HG03025 (cell line): ENCODE measurements at regions not wholly inside any gene's neighbourhood (a gene's known extent, or its start where the extent isn't known, plus 50 kb on each side); places are given as distances from the start of the nearest gene placed in this dataset.

Source experiments
- ATAC-seq: cut with Tn5 transposase; IDR thresholded peaks from one replicate; pipeline ENCODE4 v1.9.1; 2021; ENCODE audit warnings: mild to moderate bottlenecking, moderate library complexity; ENCODE audit not compliant: unreplicated experiment, low FRiP score

DNA sequence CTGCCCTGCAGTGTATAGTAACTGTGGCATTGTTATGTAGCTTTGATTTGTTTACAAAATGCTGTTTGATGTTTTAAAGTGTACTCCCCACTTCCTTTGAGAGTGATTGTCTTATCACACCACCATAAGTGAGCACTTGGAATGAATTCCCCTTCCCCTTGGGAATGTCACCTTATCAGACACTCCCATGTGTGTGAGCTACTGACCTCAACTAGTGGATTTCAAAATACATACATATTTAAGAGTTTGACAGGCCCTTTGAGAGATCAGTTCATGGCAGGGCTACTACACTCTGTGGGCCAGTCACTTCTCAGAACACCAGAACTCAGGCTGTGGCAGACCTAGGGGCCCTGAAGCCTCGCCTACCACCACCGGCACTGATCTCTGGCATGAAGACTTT, 547.6 kb downstream of the NR2F2 start:
- ATAC-seq: no peak

DNA sequence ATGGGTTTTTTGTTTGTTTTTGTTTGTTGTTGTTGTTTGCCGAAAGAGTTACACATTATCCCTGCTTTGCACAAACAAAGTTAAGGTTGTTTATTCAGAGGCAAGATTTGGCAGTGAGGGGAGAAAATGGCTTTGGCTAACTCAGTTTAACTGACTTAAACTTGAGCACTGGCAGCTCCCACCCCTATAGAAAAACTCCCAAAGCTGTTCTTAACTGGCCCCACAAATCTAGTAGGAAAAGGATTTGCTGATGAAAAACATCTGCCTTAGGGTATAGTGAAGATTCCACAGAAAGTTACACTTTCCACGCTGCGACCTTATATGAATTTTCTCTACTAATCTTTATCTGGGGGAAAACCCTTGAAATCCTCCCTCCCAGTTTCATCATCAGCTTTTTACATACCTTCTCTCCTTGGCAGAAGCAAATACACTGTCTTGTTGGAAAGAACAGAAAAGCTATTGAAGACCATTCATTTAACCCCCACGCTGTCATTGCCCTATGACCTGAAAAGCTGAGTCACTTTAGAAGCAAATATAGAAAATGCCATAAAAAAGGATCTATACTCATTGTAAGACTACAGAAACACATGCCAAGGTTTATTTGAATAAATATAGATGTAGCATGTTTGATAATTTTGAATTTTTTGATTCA, 551.7 kb downstream of the NR2F2 start:
- no peak for ATAC-seq

DNA sequence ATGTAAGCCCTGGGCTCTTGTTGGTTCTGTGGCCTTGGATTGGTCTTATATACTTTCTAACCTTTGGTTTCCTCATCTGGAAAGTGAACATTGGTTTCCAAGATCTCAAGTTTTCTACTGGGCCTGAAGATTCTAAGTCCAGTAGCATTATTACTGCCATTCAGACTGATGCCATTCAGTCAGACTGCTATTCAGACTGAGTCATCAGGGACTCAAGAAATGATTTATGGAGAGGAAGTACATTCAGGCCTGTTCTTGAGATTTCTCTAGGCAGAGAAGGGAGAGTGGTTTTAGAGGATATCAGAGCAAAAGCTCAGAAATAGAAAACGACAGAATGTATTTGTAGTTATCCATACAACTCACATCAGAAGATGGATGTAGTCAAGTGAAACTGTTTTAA, 557.2 kb downstream of the NR2F2 start:
- ATAC-seq: no peak

DNA sequence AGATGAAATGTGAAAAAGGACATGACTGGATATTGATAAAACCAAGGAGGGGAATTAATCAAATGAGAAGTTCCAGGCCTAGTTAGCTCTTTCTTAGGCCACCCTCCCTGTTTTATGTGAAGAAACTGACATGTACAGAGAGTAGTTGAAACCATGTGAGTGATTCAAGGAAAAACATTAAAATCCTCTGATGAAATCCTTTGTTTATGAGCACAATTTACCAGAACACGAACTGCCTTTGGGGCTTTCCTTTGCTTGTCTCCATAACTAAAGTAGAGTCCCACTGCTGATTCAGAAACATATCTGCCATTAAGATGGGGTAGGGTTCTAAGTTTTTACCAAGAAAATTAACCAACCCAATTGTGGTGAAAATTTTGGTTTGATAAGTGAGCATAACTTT, 558.3 kb downstream of the NR2F2 start:
- no peak for ATAC-seq

DNA sequence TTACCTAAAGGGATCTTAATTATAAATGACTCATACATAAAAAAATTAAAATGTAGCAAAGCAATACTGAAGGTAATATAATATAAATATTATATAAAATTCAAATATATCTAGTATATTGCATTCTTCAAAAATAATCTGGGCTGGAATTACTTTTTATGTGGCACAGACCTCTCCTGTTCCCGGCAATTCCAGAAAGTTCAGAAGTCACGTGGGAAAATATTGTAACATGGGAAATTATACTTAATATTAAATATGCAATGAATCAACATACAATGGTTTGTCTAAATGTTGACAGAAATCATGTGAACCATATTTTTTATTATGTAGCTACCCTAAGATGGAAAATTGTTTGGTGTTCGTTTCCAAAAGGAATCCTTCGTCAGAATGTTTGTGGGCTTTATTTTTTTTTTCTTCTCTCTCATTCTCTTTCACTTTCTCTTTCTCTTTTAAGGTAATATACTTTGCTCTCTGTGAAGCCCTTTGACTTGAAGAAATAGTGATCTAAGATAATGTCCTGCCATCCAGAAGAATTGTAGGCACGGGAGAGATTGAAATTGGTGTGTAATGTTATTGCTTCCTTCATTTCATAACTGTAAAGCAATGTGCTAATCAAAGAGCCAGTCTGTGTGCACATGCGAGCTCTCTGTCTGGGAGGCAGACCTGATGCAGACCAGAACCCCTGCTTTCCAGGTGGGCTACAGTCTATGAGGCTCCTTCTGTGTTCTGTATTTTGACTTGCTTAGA, 559.4 kb downstream of the NR2F2 start:
- ATAC-seq: no peak

DNA sequence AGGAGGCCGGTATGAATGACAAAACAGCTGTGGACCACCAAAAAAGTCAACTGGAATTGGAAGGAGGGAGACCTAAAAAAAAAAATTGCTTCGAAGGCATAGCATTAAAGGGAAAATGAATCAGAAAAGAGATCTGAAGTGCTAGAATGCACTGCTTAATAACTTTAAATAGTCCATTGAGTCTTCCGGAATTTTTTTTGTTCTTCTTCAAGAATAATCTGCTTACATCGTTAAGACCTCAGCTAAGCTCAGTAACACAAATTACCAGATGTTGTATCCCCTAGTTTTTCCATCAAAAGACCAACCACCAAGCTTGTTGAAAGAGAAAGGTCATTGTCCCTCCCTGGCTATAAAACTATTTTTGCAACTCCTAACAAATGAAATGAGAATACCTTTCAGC, 560.5 kb downstream of the NR2F2 start:
- no peak for ATAC-seq

DNA sequence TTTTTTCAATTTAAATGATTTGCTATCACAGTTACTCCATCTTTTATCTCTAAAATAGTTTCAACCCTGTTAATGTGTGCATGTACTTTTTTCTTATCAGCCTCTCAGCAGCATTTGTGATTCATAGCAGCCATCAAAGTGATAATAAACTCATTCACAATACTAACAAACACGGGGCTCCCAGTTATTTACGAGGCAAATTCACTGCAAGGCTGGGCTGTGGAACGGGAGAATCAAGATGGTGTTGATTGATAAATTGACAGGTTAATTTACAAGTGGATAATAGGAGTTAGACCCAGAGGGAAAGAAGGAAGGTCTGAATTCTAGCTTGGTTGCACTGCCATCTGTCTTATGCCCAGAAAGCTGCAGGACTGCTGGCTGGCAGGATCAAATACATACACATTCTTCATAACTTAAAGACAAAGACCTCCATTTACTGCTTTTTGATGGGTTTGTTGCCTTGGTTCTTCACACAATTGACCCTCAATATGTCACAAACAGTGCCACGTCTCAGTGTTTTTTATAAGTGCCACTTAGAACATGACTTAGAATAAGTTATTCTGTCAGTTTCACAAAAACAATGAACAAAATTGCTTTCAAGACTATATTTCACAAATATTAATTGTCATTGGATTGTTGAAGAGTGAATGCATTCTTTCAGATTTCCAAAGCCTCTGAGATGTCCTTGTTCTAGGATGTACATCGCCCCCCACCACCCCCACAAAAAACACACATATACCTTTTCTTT, 562.8 kb downstream of the NR2F2 start:
- ATAC-seq: no peak

DNA sequence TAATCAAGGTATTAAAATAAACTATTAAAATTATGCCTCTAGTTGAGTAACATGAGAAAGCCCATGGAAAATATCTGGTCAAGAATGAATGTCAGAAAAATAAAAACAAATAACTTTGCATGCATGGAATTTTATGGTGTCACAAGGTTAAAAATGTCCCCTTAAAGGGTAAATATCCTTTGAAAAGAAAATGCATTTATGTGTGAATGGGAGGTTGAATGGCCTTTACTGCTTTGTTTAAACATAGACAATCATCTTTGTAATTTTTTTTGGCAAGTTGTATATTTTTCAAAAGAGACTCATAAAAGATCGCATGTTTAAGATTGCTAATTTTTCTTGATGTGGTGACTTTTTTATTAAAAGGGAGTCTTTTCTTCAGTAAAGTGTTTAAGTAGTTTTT, 564.2 kb downstream of the NR2F2 start:
- ATAC-seq: no peak

DNA sequence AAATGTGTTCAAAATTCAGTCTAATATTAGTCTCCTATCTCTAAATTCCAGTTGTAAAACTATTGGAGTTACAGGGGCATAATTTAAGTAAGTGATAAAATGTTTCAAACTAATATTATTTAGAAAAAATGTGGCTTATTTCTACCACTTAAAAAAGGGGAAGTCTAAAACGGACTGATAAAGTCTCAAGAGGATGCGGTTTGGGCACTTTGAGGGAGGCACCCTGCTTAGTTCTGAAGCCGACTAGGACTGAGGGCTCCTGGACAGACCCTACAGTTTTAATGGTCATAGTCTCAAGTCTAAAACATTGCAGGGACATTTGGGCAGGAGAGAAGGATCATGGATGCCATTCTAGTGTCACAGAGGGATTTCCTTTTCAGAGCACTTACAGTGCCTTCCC, 566.3 kb downstream of the NR2F2 start:
- no peak for ATAC-seq

DNA sequence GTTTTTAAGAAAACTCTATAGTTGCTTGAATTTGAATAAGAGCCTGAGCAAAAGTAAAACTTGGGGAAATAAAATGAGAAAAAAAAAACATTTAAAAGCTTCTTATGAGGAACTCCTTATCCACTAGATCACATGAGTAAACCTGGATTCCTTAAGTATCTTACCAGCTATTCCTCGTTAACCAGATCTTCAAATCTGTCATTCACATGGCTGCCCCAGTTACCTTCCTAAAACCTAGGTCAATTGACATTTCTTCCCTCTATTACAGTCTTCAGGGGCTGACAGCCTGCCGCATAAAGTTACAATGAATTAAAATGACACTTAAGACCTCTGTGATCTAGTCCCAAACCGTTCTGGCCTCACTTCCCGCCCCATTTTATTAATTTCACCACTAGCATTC, 583.6 kb downstream of the NR2F2 start:
- no peak for ATAC-seq

DNA sequence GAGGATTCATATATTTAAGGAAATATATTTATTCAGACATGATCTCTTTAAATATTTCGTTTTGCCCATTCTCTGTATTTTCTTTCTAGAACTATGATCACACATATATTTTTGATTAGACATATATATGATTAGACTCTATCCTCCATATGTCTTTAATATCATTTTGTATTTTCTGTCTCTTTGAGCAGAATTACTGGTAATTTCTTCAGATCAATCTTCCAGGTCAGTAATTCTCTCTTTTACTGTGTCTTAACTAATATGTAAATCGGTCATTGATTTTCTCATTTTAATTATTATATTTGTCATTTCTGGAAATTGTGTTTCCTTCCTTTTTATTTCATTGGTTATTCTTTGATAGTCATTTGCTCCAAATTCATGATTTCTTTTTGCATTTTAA, 586.2 kb downstream of the NR2F2 start:
- ATAC-seq: no peak

DNA sequence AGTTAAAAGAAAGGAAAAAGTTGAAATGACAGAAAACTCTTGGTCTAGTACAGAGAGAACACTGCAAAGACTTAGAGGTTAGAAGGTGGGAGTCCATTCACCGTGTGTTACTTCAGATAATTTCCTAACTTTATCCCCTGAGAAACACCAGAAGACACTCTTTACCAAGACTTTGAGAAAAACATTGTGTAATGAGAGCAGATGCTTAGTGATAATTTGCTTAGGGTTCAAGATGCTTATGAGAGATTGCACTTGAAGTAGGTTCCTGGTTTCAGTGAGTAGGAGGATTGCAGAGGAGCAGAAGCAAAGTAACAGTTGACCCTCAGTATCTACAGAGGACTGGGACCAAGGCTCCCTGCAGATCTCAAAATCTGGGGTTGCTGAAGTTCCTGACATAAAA, 594.1 kb downstream of the NR2F2 start:
- no peak for ATAC-seq

DNA sequence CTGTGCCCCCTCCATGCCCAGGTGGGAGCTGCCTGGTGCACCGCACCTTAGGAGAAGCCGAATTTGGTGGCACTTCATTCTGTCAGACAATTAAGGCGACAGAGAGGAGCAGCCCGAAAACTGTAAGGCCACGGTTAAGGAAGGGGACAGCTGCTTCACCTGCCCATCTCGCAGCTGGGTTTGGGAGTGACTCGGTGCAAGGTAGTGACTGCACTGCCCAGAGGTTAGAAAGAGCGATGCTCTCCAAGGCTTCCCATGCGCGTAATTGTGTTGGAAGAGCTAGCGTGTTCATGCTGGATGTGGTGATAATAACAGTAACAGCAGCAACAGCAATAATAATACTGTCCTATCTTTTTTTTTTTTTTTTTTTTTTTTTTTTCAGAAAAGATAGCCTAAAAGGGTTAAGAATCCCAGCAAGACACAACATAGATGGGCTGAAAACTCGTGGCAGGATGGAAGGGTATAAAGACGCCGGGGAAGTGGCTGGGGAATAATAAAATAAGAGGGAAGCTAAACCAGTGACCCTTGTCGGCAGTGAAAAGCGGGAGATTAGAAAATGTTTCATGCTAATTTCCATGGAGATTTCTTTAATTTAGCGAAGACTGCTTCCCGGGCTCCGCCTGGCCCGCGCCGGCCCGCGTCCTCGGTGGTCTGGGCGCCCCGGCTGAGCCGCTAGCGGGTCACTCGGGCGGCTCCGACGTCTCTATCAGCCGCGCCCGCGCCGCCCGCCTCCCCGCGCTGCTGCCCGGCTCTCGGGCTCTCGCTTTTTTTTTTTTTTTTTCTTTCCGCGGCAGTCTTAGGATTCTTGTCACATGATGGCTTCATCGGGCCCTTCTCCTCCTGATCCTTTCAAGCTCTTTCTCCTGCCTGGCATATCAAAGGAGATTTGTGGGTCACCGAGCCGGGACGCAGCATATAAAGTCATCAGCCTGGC, 617.1 kb downstream of the NR2F2 start:
- ATAC-seq: no peak

DNA sequence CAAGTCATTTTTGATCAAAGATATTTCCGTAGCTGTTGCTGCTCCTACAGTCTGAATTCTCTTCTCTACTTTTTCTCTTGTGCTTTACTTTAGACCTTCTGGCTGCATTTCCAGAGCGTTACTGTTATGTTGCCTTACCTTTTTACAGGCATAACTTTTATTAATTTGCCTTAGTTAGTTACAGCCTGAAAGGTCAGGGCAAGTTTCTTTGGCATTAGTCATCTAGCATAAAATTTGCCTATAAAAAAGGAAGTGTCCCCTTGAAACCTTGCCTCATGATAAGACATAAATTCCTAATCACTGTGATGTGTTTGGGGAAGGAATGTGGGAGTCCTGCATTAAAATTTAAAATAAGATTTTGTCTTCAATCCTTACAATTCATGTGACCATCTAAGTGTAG, 618.5 kb downstream of the NR2F2 start:
- no peak for ATAC-seq

DNA sequence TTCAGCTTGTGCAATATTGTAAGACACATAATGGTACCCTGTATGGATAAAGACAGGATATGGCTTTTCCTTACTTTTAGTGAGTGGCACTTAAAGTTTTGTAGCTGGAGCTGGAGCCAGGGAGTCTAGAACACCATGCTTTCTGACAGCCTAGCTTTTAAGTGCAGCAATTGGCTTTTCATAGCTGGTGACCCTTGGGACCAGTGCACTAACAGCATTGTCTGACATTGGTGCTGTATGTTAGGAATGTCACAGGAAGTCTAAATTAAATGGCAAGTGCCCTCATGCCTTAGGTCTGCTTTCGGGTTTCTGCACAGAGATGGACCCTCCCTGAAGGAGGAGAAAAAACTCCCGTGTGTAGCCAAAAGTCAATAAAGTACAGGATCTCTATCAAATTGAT, 628.2 kb downstream of the NR2F2 start:
- no peak for ATAC-seq

DNA sequence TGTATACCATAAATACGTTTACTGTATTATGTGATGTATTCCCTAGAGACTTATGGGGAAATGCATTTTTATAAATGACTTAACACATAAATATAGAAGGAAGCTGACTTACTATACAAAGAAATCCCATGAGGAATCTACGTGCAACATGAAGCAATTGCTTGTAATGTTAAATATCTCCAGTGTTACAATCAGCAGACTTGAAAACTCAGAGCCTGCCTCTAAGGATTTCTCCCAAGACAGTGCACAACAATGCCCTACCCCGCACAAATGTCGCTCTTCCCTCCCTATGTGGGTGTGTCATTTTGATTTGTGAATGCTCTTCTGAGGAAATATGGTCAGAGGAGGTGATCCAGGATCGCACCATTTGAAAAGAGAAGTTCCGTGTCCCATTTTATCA, 629.0 kb downstream of the NR2F2 start:
- no peak for ATAC-seq

DNA sequence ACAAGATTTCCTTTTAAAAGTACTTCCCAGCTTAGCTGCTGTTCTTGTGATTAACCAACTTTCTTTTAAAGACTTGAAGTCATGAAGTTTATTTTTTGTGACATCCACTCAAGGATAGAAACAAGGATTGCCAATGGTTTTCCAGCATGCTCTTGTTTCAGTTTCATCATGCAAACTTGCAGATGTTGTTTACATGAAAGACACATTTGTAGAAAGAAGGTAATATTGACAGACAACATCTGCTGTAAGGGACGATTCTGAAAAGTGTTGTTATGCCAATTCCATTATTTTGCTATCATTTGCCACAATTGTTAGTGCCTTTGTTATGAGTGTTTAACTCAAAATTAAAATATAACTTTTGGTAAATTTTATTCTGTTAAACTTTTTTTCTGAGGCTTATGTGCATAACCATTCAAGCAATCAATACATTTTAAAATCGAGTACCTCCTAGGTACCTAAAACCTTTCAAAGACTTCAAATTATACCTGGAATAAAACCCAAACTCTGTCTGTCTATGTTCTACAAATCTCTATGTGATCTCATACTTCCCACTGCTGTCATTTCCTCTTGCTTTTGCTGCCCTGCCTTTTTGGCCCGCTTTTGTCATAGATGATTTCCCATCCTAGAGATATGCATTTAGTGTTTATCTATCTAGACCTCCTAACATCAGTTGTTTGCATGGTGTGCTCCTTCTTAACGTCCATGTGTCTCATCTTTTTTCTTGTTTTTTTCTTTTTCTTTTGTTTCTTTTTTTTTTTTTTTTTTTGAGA, 630.4 kb downstream of the NR2F2 start:
- no peak for ATAC-seq

DNA sequence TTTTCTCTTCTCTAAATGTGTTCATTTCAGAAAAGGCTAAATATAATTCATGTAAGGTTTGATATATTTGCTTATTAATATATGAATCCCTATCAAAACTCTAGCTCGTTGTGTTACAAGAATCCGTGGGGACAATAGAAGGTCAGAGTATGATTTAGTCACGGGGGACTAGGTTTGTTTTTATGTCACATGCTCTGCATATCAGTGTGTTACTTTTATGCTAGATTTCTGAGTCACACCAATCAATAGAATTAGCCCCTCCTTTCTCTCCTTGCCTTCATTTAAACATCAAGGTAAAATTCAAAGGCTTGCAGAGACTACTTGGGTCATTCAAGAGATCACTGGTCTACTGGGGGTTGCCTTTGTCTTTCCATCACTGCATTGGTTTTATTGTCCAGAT, 636.1 kb downstream of the NR2F2 start:
- no peak for ATAC-seq

DNA sequence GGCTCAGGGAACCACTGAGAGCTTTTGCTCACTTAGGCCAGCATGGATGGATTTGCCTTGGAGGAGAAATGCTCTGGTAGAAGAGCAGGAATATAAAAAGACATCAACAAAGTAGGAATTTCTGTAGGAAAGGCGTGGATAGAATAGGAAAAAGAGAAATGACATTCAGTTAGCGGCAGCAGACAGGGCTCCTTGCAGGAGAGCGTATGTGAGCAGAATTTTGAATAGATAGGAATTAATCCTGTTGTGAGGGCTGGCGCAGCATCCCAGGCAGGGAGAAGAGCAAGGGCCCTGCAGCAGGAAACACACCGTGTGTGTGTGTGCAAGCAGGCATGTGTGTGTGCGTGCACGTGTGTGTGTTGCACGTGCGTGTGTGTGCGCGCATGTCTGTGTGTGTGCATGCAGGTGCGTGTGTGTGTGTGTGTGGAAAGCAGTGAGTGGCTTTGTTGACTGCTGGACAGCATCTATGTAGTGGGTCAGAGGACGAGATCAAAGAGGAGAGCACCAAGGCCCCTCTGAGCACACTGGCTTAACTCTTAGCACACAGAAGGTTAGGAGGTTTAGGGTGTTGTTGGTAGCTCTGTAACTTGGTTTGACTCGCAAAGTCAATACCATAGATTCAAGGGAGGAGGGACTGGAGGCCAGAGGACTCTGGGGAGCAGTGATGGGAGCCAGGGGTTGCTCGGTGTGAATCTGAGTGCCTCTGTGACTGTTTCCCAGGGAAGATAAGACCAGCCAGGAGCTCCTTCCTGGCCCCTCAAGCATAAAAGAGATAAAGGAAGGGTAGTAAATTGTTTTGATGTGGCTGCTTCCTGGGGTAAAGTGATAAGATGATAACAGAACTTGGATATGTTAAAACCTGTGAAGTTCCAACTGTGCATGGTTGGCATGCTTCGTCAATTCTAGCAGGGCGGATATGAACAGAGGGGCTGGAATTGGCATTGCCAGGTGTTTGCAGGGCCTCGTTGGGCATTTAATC, 639.5 kb downstream of the NR2F2 start:
- no peak for ATAC-seq
